Endothelial cell (in vitro differentiated cells): ENCODE measurements at regions not wholly inside any gene's neighbourhood (a gene's known extent, or its start where the extent isn't known, plus 50 kb on each side); places are given as distances from the start of the nearest gene placed in this dataset.

Experiments
- DNase-seq: peaks from one replicate; pipeline ENCODE4 v3.0.0; 2021; ENCODE audit warnings: low spot score
- H3K27ac Mint-ChIP-seq: one replicate; pipeline ENCODE4 v1.8.0; 2021; ENCODE audit warnings: mixed read lengths, inconsistent platforms; ENCODE audit not compliant: unreplicated experiment
- H3K27me3 Mint-ChIP-seq: one replicate; pipeline ENCODE4 v1.8.0; 2021; ENCODE audit warnings: mild to moderate bottlenecking, moderate library complexity, mixed read lengths, inconsistent platforms; ENCODE audit not compliant: unreplicated experiment
- H3K36me3 Mint-ChIP-seq: one replicate; pipeline ENCODE4 v1.8.0; 2021; ENCODE audit warnings: mild to moderate bottlenecking, low read depth, mixed read lengths, inconsistent platforms; ENCODE audit not compliant: unreplicated experiment
- H3K4me1 Mint-ChIP-seq: one replicate; pipeline ENCODE4 v1.8.0; 2021; ENCODE audit warnings: mild to moderate bottlenecking, mixed read lengths, inconsistent platforms; ENCODE audit not compliant: unreplicated experiment
- H3K4me3 Mint-ChIP-seq: one replicate; pipeline ENCODE4 v1.8.0; 2021; ENCODE audit warnings: mild to moderate bottlenecking, mixed read lengths, inconsistent platforms; ENCODE audit not compliant: unreplicated experiment
- H3K9me3 Mint-ChIP-seq: one replicate; pipeline ENCODE4 v1.8.0; 2021; ENCODE audit warnings: mixed read lengths, inconsistent platforms; ENCODE audit not compliant: unreplicated experiment
- TF ChIP-seq, protein P1 (sequence below): fragments of 200-600 bp; sonication (generic); IDR thresholded peaks from one replicate; pipeline ENCODE4 v1.5.0; 2021; ENCODE audit warnings: antibody characterized with exemption; ENCODE audit not compliant: unreplicated experiment

DNA sequence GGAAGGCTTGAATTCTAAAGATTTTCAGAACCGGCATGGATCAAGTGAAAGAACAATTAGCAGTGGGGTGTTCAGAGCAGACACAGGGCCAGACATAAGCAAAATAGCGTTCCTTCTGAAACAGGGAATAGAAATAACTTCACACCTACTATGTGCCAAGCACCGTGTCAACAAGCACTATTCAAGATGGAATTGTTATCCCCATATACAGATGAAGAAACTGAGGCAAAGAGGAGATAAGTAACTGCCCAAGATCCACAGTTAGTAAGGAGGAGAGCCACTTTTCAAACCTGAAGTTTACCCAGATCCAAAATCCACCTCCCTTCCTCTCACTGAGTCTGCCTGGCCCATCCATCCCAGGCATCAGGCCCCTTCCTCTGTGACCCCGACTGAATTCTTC lies 73.6 kb upstream of the PIK3CG start:
- Mint-ChIP-seq H3K9me3 (no peaks in the 10 kb centered on the region), H3K27ac (no peak overlapping the region), H3K4me3 (no peak overlapping the region), H3K4me1 (no peaks in the 10 kb centered on the region), H3K36me3 (peaks cover 7% of the 10 kb centered on the region), H3K27me3 (peaks cover 1% of the 10 kb centered on the region)
- no peak for DNase-seq
- TF ChIP-seq, protein P1, sequence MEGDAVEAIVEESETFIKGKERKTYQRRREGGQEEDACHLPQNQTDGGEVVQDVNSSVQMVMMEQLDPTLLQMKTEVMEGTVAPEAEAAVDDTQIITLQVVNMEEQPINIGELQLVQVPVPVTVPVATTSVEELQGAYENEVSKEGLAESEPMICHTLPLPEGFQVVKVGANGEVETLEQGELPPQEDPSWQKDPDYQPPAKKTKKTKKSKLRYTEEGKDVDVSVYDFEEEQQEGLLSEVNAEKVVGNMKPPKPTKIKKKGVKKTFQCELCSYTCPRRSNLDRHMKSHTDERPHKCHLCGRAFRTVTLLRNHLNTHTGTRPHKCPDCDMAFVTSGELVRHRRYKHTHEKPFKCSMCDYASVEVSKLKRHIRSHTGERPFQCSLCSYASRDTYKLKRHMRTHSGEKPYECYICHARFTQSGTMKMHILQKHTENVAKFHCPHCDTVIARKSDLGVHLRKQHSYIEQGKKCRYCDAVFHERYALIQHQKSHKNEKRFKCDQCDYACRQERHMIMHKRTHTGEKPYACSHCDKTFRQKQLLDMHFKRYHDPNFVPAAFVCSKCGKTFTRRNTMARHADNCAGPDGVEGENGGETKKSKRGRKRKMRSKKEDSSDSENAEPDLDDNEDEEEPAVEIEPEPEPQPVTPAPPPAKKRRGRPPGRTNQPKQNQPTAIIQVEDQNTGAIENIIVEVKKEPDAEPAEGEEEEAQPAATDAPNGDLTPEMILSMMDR, result no peak

DNA sequence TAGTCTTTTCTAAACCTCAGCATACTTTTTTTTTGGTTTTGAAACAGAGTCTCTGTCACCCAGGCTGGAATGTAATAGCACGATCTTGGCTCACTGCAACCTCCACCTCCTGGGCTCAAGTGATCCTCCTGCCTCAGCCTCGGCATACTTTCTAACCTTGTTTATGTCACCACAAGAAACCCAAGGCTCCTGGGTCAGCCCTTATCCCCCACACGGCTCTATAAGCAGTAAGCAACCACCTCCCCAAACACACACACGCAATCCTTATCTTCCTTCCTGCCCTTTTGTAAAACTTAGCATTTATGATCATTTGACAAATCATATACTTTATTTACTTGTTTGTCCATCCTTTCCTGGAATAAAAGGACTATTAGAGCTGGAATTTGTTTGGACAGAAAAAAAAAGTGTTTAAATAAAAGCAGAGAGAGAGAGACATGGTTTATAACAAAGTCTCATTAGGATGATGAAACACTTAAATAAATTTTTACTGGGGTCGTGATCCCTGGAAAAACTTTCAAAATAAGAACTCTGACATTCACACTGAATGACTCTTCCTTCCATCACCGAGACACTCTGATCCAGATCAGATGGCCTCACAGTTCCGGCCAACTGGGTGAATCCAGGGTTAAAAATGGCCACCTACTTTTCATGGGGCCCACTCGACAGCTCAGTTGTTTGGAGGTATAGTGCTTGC lies 72.7 kb upstream of the PIK3CG start:
- Mint-ChIP-seq H3K4me1 (no peaks in the 10 kb centered on the region), H3K27me3 (peaks cover 1% of the 10 kb centered on the region), H3K9me3 (no peaks in the 10 kb centered on the region), H3K36me3 (peaks cover 7% of the 10 kb centered on the region), H3K4me3 (no peak overlapping the region), H3K27ac (no peak overlapping the region)
- TF ChIP-seq, protein P1, result no peak
- no peak for DNase-seq

DNA sequence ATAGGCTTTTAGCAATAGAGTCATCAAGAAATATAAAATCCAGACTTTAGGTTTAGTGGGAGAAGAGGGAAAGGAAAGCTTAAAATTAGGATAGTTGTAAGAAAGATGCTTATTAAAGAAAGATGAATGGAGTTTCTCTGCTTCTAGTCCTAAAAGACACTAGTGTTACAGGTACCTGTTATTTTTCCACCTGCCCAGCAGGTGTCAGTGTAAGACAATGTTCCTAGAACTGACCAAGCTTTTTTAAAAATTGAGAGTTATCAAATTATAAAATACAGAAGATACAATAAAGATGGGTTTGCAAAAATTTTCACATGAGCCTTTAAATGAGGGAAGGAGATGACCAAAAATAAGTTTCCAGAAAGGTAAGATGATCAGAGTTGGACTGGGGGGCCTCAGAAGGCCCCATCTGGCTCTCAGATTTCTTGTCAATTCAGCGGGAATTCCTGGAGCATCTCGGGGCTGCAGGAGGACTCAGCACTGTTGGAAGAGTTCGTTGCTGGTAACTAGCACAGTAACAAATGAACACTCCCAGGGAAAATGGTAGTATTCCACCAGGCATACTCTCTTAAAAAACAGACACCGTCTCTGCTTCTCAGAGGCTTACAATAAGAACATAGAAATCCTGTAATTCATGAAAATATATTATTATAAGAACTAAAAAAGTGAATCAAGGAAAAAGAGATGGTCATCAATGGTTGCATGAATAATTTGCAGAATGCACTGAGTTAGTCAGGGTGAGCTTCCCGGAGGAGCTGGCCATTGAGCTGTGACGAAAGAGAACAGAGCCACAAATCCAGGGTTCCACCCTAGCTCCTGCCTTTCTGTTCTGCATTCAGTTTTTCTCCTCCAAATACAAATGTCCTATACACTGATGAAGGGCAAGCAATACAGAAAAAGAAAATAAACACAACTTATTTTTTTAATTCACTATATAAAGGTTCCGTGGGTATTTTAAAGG lies 71.8 kb upstream of the PIK3CG start:
- no peaks in the 10 kb centered on the region for H3K9me3 Mint-ChIP-seq
- H3K27ac Mint-ChIP-seq, result no peak overlapping the region
- no peak overlapping the region for H3K4me3 Mint-ChIP-seq
- no peaks in the 10 kb centered on the region for H3K4me1 Mint-ChIP-seq
- H3K36me3 Mint-ChIP-seq, result peaks cover 7% of the 10 kb centered on the region
- H3K27me3 Mint-ChIP-seq, result peaks cover 1% of the 10 kb centered on the region
- TF ChIP-seq, protein P1, result peak; percentile 79
- DNase-seq, result peak; percentile 16

DNA sequence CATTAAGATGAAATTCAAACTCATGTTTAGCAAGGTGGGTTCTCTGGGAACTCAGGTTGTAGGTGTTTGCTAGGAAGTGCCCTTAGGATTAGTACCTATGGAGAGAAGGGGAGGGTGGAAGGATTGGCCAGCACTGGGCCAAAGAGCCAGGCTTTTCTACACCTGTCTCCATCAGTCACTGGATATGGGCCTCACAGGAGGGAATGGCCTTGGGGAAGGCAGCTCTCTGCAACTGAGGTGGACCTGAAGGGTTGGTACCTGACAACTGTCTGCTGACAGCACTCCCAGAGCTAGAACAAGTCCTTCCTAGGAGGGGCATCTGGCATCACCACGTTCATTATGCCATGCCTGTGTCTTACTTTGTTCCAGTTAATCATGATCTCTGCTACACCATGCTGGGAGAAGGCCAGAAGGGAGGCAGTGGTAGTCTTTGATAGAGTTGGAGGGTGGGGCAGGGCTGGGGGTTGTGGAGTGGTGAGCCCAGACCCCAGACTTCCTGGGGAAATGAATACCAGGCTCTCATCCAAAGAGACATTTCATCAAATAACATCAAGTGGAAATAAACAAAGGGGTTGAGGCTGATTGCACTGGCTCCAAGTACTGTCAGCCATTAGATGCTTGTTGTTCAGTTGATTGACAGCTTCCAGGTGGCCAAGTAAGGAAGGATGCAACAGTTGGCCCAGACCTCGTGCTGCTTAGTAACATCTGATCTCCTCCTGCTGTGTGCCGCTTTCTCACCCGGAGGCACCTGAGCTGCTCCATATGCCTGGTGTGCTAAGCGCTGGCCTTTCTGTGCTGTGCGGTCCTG lies 70.6 kb upstream of the PIK3CG start:
- no peaks in the 10 kb centered on the region for H3K4me1 Mint-ChIP-seq
- no peaks in the 10 kb centered on the region for H3K9me3 Mint-ChIP-seq
- TF ChIP-seq, protein P1, result no peak
- H3K36me3 Mint-ChIP-seq, result peaks cover 7% of the 10 kb centered on the region
- H3K4me3 Mint-ChIP-seq, result no peak overlapping the region
- no peak overlapping the region for H3K27ac Mint-ChIP-seq
- DNase-seq, result no peak
- H3K27me3 Mint-ChIP-seq, result peaks cover 2% of the 10 kb centered on the region
